T-helper 1 cell treated with Interleukin-12 subunit alpha and Interleukin-12 subunit beta and Interleukin-4 antibody, amounts not matched to agents 30 ng/mL and 1 ng/mL, for 36 hours (primary cell): ENCODE measurements at regions not wholly inside any gene's neighbourhood (a gene's known extent, or its start where the extent isn't known, plus 50 kb on each side); places are given as distances from the start of the nearest gene placed in this dataset.
"Not testable (repeated sequence)": the region's sequence is repeated elsewhere in the genome, so short reads cannot be mapped to it uniquely, and the experiment has no call there.

Experiments
- intact Hi-C: fragments of 100-400 bp; cut with micrococcal nuclease; formaldehyde crosslinking; loops from one replicate; pipeline ENCODE4 v1.15.1; 2024

- intact Hi-C loops, result no loop called here
Observed at GRCh38 chr7:110534241-110534931, 556.5 kb upstream of the LRRN3 start.

GRCh38 chr7:110539216-110539615, 551.7 kb upstream of the LRRN3 start:
- intact Hi-C loops, result loop anchor here (5.0 kb wide), 1 partner anchor 558 kb away; no protein-coding TSS in a partner anchor

DNA sequence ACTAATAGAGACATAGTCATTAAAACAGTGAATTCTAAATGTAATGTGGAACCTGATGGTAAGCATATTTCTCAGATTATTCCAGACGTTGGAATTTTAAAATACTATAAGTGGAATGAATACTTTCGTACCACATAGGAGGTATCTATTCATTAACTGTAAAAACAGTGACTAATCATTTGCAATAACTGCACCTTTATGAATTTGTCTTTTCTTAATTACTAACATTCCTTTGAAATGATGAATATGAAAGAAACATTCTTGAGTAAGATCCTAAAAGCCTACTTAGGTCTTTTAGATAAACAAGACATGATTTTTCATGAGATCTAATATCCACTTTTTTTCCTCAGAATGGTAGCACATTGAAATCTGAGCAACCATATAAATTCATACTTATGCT, 549.0 kb upstream of the LRRN3 start:
- intact Hi-C loops, result loop anchor here (1.0 kb wide), 1 partner anchor 7 kb away; no protein-coding TSS in a partner anchor

DNA sequence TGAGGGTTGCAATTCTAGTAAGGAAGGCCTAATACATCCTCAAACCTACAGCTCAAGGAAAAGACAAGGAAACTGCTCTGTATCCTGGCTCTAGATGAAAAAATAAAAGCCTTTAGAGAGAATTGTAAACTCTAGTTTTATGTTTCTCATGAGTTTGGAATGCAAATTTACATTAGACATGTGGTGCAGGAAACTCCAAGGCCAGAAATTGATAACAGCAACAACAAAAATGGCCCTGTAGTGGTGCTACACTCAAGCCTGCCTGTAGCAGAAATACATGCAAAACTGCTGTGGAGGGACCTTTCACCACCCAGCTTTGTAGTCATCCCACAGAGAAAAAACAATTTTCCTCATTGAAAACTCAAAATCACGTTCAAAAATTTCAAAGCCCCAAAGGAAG, 546.7 kb upstream of the LRRN3 start:
- intact Hi-C loops, result no loop called here

DNA sequence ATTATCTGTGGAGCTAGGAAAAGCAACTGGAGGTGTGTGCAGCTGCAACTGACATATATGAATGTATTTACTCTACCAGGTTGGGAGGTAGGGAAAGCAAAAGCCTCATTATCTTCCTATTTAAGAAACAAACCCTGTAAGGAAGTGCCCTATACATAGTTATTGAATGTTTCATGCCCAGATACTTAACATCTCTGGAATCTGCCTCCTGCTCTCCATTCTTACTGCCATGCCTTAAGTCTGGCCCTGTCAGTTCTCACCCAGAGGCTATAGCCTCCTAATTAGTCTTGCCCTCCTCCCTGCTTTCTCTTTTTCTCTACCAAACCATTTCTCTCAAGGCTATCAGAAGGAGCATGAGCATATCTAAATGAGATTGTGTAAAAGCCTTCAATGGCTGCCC, 542.6 kb upstream of the LRRN3 start:
- intact Hi-C loops, result no loop called here

DNA sequence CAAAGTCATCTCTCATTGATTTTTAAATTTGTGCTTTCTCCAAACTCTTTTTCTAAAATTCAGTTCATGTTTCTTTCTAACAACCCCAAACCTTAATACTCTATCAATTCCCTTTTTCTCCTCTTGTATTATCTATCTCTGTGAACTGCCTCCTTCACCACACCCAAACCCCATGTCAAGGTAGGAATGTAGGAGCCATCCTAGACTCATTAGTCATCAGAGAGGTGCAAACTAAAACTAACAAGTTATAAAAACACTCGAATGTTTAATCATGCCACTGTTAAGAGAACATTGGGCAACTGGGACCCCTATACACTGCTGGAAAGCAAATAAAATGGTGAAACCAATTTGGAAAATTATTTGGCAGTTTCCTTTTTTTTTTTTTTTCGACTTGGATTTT, 533.8 kb upstream of the LRRN3 start:
- intact Hi-C loops, result no loop called here

- intact Hi-C loops, result not testable (repeated sequence)
Observed at GRCh38 chr7:110563286-110563685, 527.6 kb upstream of the LRRN3 start.

DNA sequence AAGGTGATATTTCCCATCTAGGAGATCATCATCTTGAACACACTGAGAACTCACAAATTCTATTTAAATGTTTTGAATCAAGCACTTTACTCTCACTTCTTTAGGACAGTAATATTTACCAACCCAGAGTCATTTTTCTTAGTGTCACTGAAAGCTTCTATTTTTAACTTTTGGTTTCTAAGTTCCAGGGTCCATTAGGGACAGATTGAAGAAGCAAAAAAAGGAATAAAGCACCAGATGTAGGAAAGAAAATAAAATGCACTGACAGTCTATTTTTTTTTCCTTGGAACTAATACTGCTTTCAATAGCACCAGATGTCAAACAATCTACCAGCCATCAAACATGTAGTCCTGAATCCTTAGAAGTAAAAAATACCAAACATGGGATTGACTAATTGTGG, 526.7 kb upstream of the LRRN3 start:
- intact Hi-C loops, result no loop called here

GRCh38 chr7:110568388-110568787, 522.5 kb upstream of the LRRN3 start:
- intact Hi-C loops, result no loop called here

GRCh38 chr7:110568932-110569331, 522.0 kb upstream of the LRRN3 start:
- intact Hi-C loops, result no loop called here

DNA sequence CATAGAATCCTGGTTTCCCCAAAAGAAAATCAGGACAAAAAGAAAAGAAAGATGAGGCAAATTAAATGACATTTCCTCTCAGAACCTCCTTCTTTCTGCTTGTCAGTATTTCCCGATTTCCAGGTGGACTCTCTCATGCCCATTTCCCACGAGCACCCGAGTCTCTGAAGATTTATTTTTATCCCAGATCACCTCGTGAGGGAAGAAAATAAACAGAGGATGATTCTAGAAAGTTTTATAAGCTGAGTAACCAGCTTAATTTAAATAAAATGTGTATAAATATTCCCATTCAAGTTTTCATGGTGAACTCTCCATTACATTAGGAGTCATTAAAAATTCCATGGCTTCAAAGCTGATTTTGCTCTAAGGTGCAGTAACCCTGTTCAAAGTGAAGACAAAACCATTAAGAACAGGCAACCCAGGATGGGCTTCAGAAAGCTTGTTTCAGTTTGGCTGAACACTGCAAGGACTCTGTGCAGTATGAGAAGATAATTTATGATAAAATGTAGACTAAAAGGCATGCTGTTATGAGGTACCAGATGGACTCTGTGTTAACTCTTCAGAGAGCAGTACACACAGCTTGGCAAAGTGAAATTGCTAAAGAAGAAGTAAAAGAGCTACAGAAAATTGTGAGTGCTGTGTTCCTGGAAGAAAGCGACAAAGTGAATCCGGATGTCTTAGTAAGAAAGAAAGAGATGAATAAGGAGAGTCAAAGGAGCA, 521.3 kb upstream of the LRRN3 start:
- intact Hi-C loops, result no loop called here

DNA sequence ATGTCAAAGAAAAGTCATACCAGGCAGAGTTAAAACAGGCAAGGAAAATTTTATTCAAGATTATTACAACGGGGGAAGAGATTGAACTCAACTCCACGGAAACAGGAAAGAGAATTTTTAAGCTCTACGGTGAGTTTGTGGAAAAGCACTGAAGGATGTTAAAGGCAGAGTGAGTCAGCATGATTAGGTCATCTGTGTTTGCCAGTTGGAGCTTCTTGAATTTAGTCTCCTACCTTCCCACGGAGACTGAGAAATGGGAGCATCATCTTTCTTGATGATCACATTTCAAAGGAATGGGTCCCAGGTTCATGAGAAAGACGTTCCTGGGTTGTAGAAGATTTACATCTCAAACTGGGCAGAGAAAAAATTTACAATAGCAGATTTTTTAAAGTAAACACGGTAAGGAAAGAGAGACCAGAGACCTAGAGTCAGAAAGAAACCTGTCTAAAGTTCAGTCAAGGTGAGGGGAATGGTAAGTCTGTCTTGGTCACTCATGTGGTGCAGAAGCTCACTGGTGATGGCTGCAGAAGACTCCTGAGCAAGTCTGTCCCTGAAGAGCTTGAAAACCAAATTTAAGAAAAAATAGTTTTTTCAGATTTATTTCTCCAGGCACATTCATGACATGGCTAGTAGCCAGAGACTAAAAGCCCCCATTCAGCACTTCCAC, 516.9 kb upstream of the LRRN3 start:
- intact Hi-C loops, result no loop called here

DNA sequence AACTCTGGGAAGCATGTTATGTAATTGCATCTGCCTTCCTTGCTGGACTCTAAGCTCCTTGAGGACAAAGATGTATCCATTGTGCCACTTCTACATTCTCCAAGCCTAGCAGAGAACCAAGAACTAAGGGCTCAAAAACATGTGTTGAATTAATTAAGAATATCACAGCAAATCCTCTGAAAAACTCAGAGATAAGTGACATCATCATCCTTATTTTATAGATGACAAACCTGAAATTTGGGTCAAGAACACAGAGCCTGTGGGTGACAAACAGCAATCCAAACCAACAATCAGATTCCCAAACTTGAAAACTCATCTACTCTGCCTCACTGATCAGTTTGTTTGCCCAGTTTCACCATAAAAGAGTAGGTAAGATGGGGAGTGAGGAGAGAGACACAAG, 503.6 kb upstream of the LRRN3 start:
- intact Hi-C loops, result no loop called here

DNA sequence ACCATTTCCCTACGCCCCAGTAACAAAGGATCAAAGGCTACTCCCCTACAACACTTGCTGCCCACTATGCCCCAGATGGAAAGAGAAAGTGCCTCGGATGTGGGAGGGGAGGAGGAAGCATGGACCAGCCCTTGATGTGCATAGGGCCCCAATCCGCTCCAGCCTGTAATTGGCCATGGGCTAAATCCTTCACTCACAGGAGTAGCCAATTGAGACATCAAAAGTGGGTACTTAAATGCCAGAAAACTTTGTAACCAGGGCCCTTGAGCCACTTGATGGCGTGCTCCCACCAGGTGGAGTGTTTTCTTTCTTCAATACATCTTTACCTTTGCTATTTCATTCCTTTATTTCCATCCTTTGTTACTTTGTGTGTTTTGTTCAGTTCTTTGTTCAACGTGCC, 500.5 kb upstream of the LRRN3 start:
- intact Hi-C loops, result loop anchor here (1.0 to 10.0 kb wide), 4 partner anchors 294 to 1144 kb away; no protein-coding TSS in a partner anchor

DNA sequence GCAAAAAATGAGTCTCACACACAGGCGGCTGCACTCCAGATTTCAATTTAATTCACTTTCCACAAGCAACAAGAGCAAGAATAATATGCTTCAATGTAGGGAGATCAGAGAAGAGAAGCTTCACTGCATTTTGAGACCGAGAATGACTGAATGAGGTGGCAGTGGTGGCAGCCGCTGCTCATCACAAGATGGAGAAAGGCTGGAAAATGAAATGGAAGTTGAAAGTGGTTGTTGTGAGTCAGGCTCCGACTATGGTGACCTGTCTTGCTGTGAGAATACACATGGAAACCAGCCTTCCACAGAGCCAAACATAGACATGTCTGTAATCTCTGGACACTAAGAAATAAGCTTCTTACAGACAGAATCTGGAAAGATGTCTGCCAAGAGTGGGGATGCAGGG, 499.6 kb upstream of the LRRN3 start:
- intact Hi-C loops, result loop anchor here (10.0 kb wide), 2 partner anchors 293 to 1143 kb away; no protein-coding TSS in a partner anchor

GRCh38 chr7:110592557-110592956, 498.4 kb upstream of the LRRN3 start:
- intact Hi-C loops, result loop anchor here (10.0 kb wide), 2 partner anchors 292 to 1142 kb away; no protein-coding TSS in a partner anchor

- intact Hi-C loops, result loop anchor here (10.0 kb wide), 2 partner anchors 291 to 1141 kb away; no protein-coding TSS in a partner anchor
Observed at GRCh38 chr7:110593355-110593754, 497.6 kb upstream of the LRRN3 start.

- intact Hi-C loops, result loop anchor here (1.0 to 10.0 kb wide), 5 partner anchors 289 to 1139 kb away; no protein-coding TSS in a partner anchor
Observed at GRCh38 chr7:110595694-110596093, 495.2 kb upstream of the LRRN3 start.

DNA sequence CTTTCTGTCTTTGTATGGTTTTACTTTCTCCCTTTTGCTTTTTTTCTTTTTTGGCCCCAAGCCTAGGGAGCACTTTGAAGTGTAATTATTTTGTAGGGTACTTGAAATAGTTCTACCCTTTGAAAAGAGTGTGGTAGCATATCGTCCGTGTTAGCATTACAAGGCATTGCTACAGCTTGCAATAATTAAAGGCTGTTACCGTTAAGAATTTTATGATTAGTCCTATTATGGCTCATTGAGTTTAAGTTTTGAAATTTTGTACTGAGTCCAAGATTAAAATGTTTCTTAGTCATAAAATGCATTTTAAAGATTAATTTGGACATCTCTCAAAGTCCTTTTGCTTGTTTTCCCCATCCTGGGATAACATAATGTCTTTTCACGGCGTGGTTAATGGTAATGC, 490.0 kb upstream of the LRRN3 start:
- intact Hi-C loops, result no loop called here

DNA sequence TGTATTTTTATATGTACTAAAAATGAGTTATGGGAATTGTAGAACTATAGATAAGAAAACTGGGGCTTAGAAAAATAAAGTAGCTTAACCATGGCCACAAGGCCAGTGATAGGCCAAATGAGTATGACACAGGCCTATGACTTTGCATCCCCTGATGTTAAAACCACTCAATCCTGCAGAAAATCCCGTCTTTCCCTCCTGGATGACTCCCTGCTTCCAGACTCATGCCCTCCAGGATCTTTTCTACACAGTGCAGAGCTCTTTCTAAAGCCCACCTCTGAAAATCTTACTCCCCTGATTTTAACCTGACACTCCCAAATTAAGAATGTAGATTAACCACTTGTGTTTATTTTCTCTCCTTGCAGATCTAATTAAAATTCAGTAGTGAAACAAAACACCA, 489.2 kb upstream of the LRRN3 start:
- intact Hi-C loops, result no loop called here

GRCh38 chr7:110604206-110604605, 486.7 kb upstream of the LRRN3 start:
- intact Hi-C loops, result no loop called here

GRCh38 chr7:110604885-110605284, 486.0 kb upstream of the LRRN3 start:
- intact Hi-C loops, result no loop called here
